ENCODE measurements at regions not wholly inside any gene's neighbourhood (a gene's known extent, or its start where the extent isn't known, plus 50 kb on each side); places are given as distances from the start of the nearest gene placed in this dataset.

GRCh38 chr2:219709331-219709761 lies 81.9 kb downstream of the SLC4A3 start:
- TF ChIP-seq POLR2A (IDR thresholded peaks at IDR 0.05) = no peak
- TF ChIP-seq, protein P1, sequence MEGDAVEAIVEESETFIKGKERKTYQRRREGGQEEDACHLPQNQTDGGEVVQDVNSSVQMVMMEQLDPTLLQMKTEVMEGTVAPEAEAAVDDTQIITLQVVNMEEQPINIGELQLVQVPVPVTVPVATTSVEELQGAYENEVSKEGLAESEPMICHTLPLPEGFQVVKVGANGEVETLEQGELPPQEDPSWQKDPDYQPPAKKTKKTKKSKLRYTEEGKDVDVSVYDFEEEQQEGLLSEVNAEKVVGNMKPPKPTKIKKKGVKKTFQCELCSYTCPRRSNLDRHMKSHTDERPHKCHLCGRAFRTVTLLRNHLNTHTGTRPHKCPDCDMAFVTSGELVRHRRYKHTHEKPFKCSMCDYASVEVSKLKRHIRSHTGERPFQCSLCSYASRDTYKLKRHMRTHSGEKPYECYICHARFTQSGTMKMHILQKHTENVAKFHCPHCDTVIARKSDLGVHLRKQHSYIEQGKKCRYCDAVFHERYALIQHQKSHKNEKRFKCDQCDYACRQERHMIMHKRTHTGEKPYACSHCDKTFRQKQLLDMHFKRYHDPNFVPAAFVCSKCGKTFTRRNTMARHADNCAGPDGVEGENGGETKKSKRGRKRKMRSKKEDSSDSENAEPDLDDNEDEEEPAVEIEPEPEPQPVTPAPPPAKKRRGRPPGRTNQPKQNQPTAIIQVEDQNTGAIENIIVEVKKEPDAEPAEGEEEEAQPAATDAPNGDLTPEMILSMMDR (IDR thresholded peaks at IDR 0.05 in 4 of 5, conservative IDR thresholded peaks at IDR 0.05 in 1 of 5) = no peak

Measured in gastrocnemius medialis (tissue), 4 donors.